ENCODE measurements at regions not wholly inside any gene's neighbourhood (a gene's known extent, or its start where the extent isn't known, plus 50 kb on each side); places are given as distances from the start of the nearest gene placed in this dataset.

DNA sequence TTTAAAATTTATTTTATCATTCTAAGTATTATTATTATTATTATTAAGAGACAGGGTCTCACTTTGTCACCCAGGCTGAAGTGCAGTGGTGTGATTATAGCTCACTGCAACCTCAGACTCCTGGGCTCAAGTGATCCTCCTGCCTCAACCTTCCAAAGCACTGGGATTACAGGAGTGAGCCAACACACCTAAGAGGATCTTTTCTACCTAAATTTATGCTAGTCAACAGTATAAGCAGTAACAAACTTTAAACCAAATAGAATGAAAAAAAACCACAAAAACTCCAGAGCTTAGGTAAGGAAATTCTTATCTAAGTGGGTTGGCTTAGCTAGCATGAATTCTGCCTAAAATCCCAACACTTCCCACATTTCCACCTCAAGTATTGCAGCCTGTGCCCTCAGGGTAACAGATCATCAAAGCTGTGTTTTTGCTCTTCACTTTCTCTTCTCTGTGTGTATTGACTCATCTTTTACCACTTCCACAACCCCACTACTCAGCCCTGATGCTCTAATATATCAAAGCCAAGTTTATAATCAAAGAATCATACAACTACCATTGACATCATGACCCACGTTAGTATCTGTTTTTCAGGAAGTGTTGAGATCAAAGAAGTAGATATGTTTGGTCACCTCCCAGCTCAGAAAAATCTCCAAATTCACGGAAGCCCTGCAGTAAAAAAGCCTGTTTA lies 93.7 kb upstream of the SPON1 start:
- Histone ChIP-seq H3K4me3 (no peak overlapping the region), H3K27me3 (no peaks in the 10 kb centered on the region), H3K4me1 (no peaks in the 10 kb centered on the region), H3K36me3 (no peaks in the 10 kb centered on the region), H3K9ac (ENCODE audit: low read depth in 2 of 2, low read length in 2 of 2) (no peak overlapping the region), H3K9me3 (no peaks in the 10 kb centered on the region), H3K27ac (no peak overlapping the region)
- no peak for TF ChIP-seq CTCF (IDR thresholded peaks at IDR 0.05)
- DNase-seq, result no peak
- intact Hi-C loops (cut with DNase I), result no loop called here

DNA sequence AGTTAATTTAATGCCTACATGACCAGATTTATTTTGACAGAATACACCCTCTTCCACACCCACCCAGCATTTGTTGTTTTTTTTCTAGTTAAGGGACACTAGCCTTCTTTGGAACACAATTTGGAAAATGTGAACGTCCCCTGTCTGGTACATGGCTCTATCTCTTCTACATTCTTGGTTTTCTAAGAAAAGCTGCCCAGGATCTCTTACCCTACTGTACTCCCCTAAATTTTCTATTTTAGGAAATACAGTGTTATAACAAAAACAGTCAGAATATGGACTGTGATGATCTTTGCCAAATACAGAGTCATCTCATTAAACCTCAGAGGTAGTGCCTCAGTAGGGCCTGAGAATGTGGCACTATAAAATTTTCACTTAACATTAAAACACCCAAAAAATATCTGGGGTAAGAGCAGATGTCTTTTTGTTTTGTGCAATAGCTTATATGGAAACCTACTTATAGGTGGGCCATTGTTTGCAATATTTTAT lies 93.1 kb upstream of the SPON1 start:
- H3K9me3 ChIP-seq, result no peaks in the 10 kb centered on the region
- H3K27ac ChIP-seq, result no peak overlapping the region
- no peak for DNase-seq
- intact Hi-C loops (cut with DNase I), result no loop called here
- no peaks in the 10 kb centered on the region for H3K4me1 ChIP-seq
- no peak overlapping the region for H3K4me3 ChIP-seq
- H3K9ac ChIP-seq (ENCODE audit: low read depth in 2 of 2, low read length in 2 of 2), result no peak overlapping the region
- no peaks in the 10 kb centered on the region for H3K36me3 ChIP-seq
- TF ChIP-seq CTCF (IDR thresholded peaks at IDR 0.05), result no peak
- H3K27me3 ChIP-seq, result no peaks in the 10 kb centered on the region

DNA sequence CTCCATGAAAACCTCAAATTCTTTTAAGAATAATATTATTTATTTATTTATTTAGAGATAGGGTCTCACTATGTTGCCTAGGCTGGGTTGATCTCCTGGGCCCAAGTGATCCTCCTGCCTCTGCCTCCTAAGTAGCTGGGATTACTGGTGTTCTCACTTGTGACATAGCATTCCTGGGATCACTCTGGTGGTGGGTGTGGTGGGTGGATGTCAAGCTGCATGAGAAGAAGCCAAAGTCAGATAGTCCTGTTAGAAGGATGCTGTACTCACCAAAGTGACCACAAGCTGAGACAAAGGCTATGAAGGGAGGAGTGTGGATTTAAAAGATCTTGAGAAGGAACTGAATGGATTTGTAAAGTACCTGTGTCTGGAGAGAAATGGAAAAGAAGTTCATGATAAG lies 87.9 kb upstream of the SPON1 start:
- Histone ChIP-seq H3K36me3 (no peaks in the 10 kb centered on the region), H3K9me3 (no peaks in the 10 kb centered on the region), H3K27ac (no peak overlapping the region), H3K27me3 (no peaks in the 10 kb centered on the region), H3K4me1 (no peaks in the 10 kb centered on the region), H3K9ac (ENCODE audit: low read depth in 2 of 2, low read length in 2 of 2) (no peak overlapping the region), H3K4me3 (no peak overlapping the region)
- DNase-seq, result no peak
- TF ChIP-seq CTCF (IDR thresholded peaks at IDR 0.05), result no peak
- intact Hi-C loops (cut with DNase I), result no loop called here

GRCh38 chr11:13875643-13876042 lies 86.9 kb upstream of the SPON1 start:
- Histone ChIP-seq H3K9me3 (no peaks in the 10 kb centered on the region), H3K36me3 (no peaks in the 10 kb centered on the region), H3K4me3 (no peak overlapping the region), H3K4me1 (no peaks in the 10 kb centered on the region), H3K9ac (ENCODE audit: low read depth in 2 of 2, low read length in 2 of 2) (no peak overlapping the region), H3K27ac (no peak overlapping the region), H3K27me3 (no peaks in the 10 kb centered on the region)
- TF ChIP-seq CTCF (IDR thresholded peaks at IDR 0.05), result no peak
- DNase-seq, result no peak
- intact Hi-C loops (cut with DNase I), result no loop called here

- no peak for TF ChIP-seq CTCF (IDR thresholded peaks at IDR 0.05)
- intact Hi-C loops (cut with DNase I), result no loop called here
These were observed 86.1 kb upstream of the SPON1 start for GRCh38 chr11:13876423-13876822.

More at GRCh38 chr11:13876423-13876822, 86.1 kb upstream of the SPON1 start:
- Histone ChIP-seq H3K27ac (no peak overlapping the region), H3K27me3 (no peaks in the 10 kb centered on the region), H3K4me1 (no peaks in the 10 kb centered on the region), H3K9me3 (no peaks in the 10 kb centered on the region), H3K9ac (ENCODE audit: low read depth in 2 of 2, low read length in 2 of 2) (no peak overlapping the region), H3K36me3 (no peaks in the 10 kb centered on the region), H3K4me3 (no peak overlapping the region)
- no peak for DNase-seq
